ENCODE measurements at regions not wholly inside any gene's neighbourhood (a gene's known extent, or its start where the extent isn't known, plus 50 kb on each side); places are given as distances from the start of the nearest gene placed in this dataset.

- TF ChIP-seq CTCF (IDR thresholded peaks at IDR 0.05) (no peak), EZH2 (IDR thresholded peaks at IDR 0.05; ENCODE audit: borderline replicate concordance, insufficient read depth, low read depth, low read length, poor library complexity, severe bottlenecking) (no peak)
Measured at GRCh38 chr2:120672526-120673204, 63.0 kb upstream of the GLI2 start.

All from B cell (primary cell).